Right cardiac atrium (tissue), 5 donors: ENCODE measurements at regions not wholly inside any gene's neighbourhood (a gene's known extent, or its start where the extent isn't known, plus 50 kb on each side); places are given as distances from the start of the nearest gene placed in this dataset.

Source experiments
- ATAC-seq, 2 donors: fragments of 200-7000 bp; cut with Tn5 transposase; one replicate each; pipeline versions ENCODE4 v1.8.0 to v1.9.1; 2020; ENCODE audit warnings: moderate library complexity in 2 of 2, mild to moderate bottlenecking in 1 of 2
- DNase-seq, 3 donors: peaks; one replicate each; pipeline ENCODE4 v3.0.0-alpha.2; 2020
- H3K27ac ChIP-seq: one replicate; pipeline ENCODE4 v1.5.1; 2013; ENCODE audit warnings: mild to moderate bottlenecking, low read length, control low read depth, moderate library complexity
- H3K27me3 ChIP-seq: one replicate; pipeline ENCODE4 v1.6.1; 2013; ENCODE audit not compliant: control insufficient read depth, insufficient read depth
- H3K4me1 ChIP-seq: one replicate; pipeline ENCODE4 v1.6.1; 2013; ENCODE audit warnings: low read length; ENCODE audit not compliant: control insufficient read depth, insufficient read depth
- H3K4me3 ChIP-seq: one replicate; pipeline ENCODE4 v1.5.1; 2013; ENCODE audit warnings: low read length, control low read depth
- H3K9me3 ChIP-seq: one replicate; pipeline ENCODE4 v1.6.1; 2013; ENCODE audit warnings: low read length; ENCODE audit not compliant: control insufficient read depth
- WGBS: extraction: QIAGEN DNeasy Blood & Tissue Kit; methylation state at CpG from one replicate; pipeline ENCODE4 v1.1.7; 2013; 5-methylcytosine and 5-hydroxymethylcytosine counted together
- intact Hi-C, 4 donors: fragments of 100-400 bp; cut with DNase I; formaldehyde crosslinking; loops; one replicate each; pipeline versions ENCODE4 v1.11.0 to v1.14.0; 2022 to 2023
- donor health status: healthy with polysubstance abuse.
- donor health status: DM: no; HTN: yes; CAD: no.
- donor health status: DM: no; HTN: no; CAD: no.
- donor health status: DM: no; HTN: yes; CAD: no; lungs with severe emphysema.
- donor health status: DM: yes; HTN: yes; CAD: no.

DNA sequence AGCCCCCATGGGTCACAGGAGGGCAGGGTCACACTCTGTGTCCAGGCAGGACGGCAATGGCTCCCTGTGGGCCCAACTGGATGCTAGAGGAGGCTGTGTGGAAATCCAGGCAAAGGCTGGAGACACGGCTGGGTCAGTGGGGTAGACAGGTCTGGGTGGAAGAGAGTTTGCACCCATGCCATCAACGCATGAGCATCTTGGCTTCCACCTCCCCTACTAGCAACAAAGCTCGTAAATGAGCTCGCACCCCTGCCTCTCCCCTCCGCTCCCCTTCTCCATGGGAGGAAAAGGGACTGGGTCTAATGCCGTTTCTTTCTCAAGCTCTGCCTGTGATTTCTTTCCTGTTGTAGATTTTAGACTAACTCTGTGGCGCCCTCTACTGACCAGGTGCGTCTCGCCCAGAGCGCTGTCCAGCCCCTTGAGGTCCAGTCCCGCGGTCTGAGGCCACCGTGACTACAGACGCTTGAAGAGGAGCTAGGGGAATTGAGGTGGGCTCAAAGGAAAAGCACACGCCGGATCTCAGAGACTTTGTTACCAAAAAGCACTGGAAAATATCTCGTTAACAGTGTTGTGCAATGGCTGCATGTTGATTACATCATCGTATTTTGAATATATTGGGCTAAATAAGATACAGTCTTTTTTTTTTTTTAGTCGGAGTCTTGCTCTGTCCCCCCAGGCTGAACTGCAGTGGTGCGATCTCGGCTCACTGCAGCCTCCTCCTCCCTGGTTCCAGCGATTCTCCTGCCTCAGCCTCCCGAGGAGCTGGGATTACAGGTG is 50.7 kb upstream of the USP29 start:
- H3K27me3 ChIP-seq, result no peaks in the 10 kb centered on the region
- H3K9me3 ChIP-seq, result no peaks in the 10 kb centered on the region
- WGBS, result 36% methylated on average over 24 of the region's 24 CpGs
- no peak overlapping the region for H3K27ac ChIP-seq
- no peak overlapping the region for H3K4me3 ChIP-seq
- H3K4me1 ChIP-seq, result no peaks in the 10 kb centered on the region
- ATAC-seq (no peak), DNase-seq (no peak)
- intact Hi-C loops, result no loop called here
